C1 segment of cervical spinal cord (tissue), 14 donors: ENCODE measurements at regions not wholly inside any gene's neighbourhood (a gene's known extent, or its start where the extent isn't known, plus 50 kb on each side); places are given as distances from the start of the nearest gene placed in this dataset.

Experiments
- DNase-seq, 14 donors: peaks; one replicate each; lab custom pipeline; 2025; lab: John Stamatoyannopoulos, UW

- no peak for DNase-seq
Measured at GRCh38 chr9:127553793-127554192, 58.3 kb upstream of the STXBP1 start.

GRCh38 chr9:127554966-127555839 lies 56.9 kb upstream of the STXBP1 start:
- DNase-seq = no peak

GRCh38 chr9:127555840-127556820 lies 55.9 kb upstream of the STXBP1 start:
- DNase-seq = peak in 2 of 14 donors; percentile 29 to 70

GRCh38 chr9:127556871-127557270 lies 55.2 kb upstream of the STXBP1 start:
- DNase-seq = no peak

GRCh38 chr9:127557466-127557869 lies 54.6 kb upstream of the STXBP1 start:
- peak in 5 of 14 donors; percentile 11 to 53 (median 19) for DNase-seq

- DNase-seq = no peak
Measured at GRCh38 chr9:127557998-127558546, 54.0 kb upstream of the STXBP1 start.

GRCh38 chr9:127558581-127559246 lies 53.4 kb upstream of the STXBP1 start:
- DNase-seq = no peak

- DNase-seq = no peak
Measured at GRCh38 chr9:127559247-127559680, 52.8 kb upstream of the STXBP1 start.

- peak in 1 of 14 donors; percentile 81 for DNase-seq
Measured at GRCh38 chr9:127561491-127562278, 50.4 kb upstream of the STXBP1 start.
